ENCODE measurements at regions not wholly inside any gene's neighbourhood (a gene's known extent, or its start where the extent isn't known, plus 50 kb on each side); places are given as distances from the start of the nearest gene placed in this dataset.
"Not testable (repeated sequence)": the region's sequence is repeated elsewhere in the genome, so short reads cannot be mapped to it uniquely, and the experiment has no call there.

GRCh38 chr17:63290351-63290750, 155.8 kb downstream of the CYB561 start:
- DNase-seq (ENCODE audit: low read depth, low spot score), result no peak

GRCh38 chr17:63290784-63291183, 155.3 kb downstream of the CYB561 start:
- DNase-seq (ENCODE audit: low read depth, low spot score), result no peak

- DNase-seq (ENCODE audit: low read depth, low spot score), result no peak
Observed at GRCh38 chr17:63291258-63291657, 154.8 kb downstream of the CYB561 start.

- no peak for DNase-seq (ENCODE audit: low read depth, low spot score)
Observed at GRCh38 chr17:63292421-63292820, 153.7 kb downstream of the CYB561 start.

GRCh38 chr17:63293323-63294075, 152.6 kb downstream of the CYB561 start:
- no peak for DNase-seq (ENCODE audit: low read depth, low spot score)

GRCh38 chr17:63294776-63295175, 151.3 kb downstream of the CYB561 start:
- DNase-seq (ENCODE audit: low read depth, low spot score), result no peak

- no peak for DNase-seq (ENCODE audit: low read depth, low spot score)
Observed at GRCh38 chr17:63295288-63295687, 150.8 kb downstream of the CYB561 start.

GRCh38 chr17:63295839-63296590, 150.1 kb downstream of the CYB561 start:
- DNase-seq (ENCODE audit: low read depth, low spot score), result no peak

GRCh38 chr17:63298916-63299315, 147.2 kb downstream of the CYB561 start:
- not testable (repeated sequence) for DNase-seq (ENCODE audit: low read depth, low spot score)

GRCh38 chr17:63304704-63305261, 141.3 kb downstream of the CYB561 start:
- no peak for DNase-seq (ENCODE audit: low read depth, low spot score)

- DNase-seq (ENCODE audit: low read depth, low spot score), result no peak
Observed at GRCh38 chr17:63305857-63306256, 140.2 kb downstream of the CYB561 start.

GRCh38 chr17:63306855-63307254, 139.3 kb downstream of the CYB561 start:
- no peak for DNase-seq (ENCODE audit: low read depth, low spot score)

- no peak for DNase-seq (ENCODE audit: low read depth, low spot score)
Observed at GRCh38 chr17:63308272-63308671, 137.8 kb downstream of the CYB561 start.

GRCh38 chr17:63309021-63309420, 137.1 kb downstream of the CYB561 start:
- no peak for DNase-seq (ENCODE audit: low read depth, low spot score)

GRCh38 chr17:63311416-63311937, 134.6 kb downstream of the CYB561 start:
- DNase-seq (ENCODE audit: low read depth, low spot score), result no peak

GRCh38 chr17:63314761-63315160, 131.3 kb downstream of the CYB561 start:
- no peak for DNase-seq (ENCODE audit: low read depth, low spot score)

GRCh38 chr17:63316100-63316499, 130.0 kb downstream of the CYB561 start:
- no peak for DNase-seq (ENCODE audit: low read depth, low spot score)

- DNase-seq (ENCODE audit: low read depth, low spot score), result no peak
Observed at GRCh38 chr17:63317166-63317840, 128.8 kb downstream of the CYB561 start.

- DNase-seq (ENCODE audit: low read depth, low spot score), result no peak
Observed at GRCh38 chr17:63325808-63326207, 120.3 kb downstream of the CYB561 start.

GRCh38 chr17:63329876-63330275, 116.2 kb downstream of the CYB561 start:
- DNase-seq (ENCODE audit: low read depth, low spot score), result no peak

GRCh38 chr17:63331301-63332061, 114.6 kb downstream of the CYB561 start:
- DNase-seq (ENCODE audit: low read depth, low spot score), result no peak
